SHP77 treated with DMSO at 0.1 percent for 48 hours (cell line): ENCODE measurements at regions not wholly inside any gene's neighbourhood (a gene's known extent, or its start where the extent isn't known, plus 50 kb on each side); places are given as distances from the start of the nearest gene placed in this dataset.

Experiments
- DNase-seq: peaks from one replicate; lab custom pipeline; 2025; lab: John Stamatoyannopoulos, UW

GRCh38 chrX:39333451-39333850 lies 532.2 kb downstream of the MID1IP1 start:
- no peak for DNase-seq

GRCh38 chrX:39335513-39336235 lies 534.4 kb downstream of the MID1IP1 start:
- no peak for DNase-seq

- no peak for DNase-seq
Observed at GRCh38 chrX:39336671-39337311, 535.5 kb downstream of the MID1IP1 start.

- DNase-seq = no peak
Observed at GRCh38 chrX:39337451-39337850, 536.2 kb downstream of the MID1IP1 start.

GRCh38 chrX:39338583-39338982 lies 537.3 kb downstream of the MID1IP1 start:
- DNase-seq = no peak

- DNase-seq = no peak
Observed at GRCh38 chrX:39356119-39356807, 555.0 kb downstream of the MID1IP1 start.

GRCh38 chrX:39360101-39360500 lies 558.8 kb downstream of the MID1IP1 start:
- no peak for DNase-seq

GRCh38 chrX:39361736-39362135 lies 560.5 kb downstream of the MID1IP1 start:
- DNase-seq = no peak

- DNase-seq = no peak
Observed at GRCh38 chrX:39367416-39367815, 566.2 kb downstream of the MID1IP1 start.

GRCh38 chrX:39372115-39372514 lies 570.9 kb downstream of the MID1IP1 start:
- DNase-seq = no peak

- DNase-seq = no peak
Observed at GRCh38 chrX:39377157-39377556, 575.9 kb downstream of the MID1IP1 start.

GRCh38 chrX:39377773-39378172 lies 576.5 kb downstream of the MID1IP1 start:
- no peak for DNase-seq

GRCh38 chrX:39381422-39381821 lies 580.2 kb downstream of the MID1IP1 start:
- no peak for DNase-seq

GRCh38 chrX:39384996-39385395 lies 583.7 kb downstream of the MID1IP1 start:
- no peak for DNase-seq

GRCh38 chrX:39388730-39389129 lies 587.5 kb downstream of the MID1IP1 start:
- DNase-seq = no peak

- DNase-seq = peak; percentile 11
Observed at GRCh38 chrX:39396358-39396995, 595.2 kb downstream of the MID1IP1 start.

- peak; percentile 34 for DNase-seq
Observed at GRCh38 chrX:39397561-39398199, 596.4 kb downstream of the MID1IP1 start.

- DNase-seq = no peak
Observed at GRCh38 chrX:39398215-39398962, 597.1 kb downstream of the MID1IP1 start.

GRCh38 chrX:39398963-39399261 lies 597.7 kb downstream of the MID1IP1 start:
- no peak for DNase-seq

GRCh38 chrX:39399387-39399786 lies 598.1 kb downstream of the MID1IP1 start:
- DNase-seq = no peak

GRCh38 chrX:39401483-39402110 lies 600.3 kb downstream of the MID1IP1 start:
- no peak for DNase-seq
